GM12891 (cell line): ENCODE measurements at regions not wholly inside any gene's neighbourhood (a gene's known extent, or its start where the extent isn't known, plus 50 kb on each side); places are given as distances from the start of the nearest gene placed in this dataset.

Experiments used
- PAX5 ChIP-seq: IDR thresholded peaks from 2 replicates; pipeline ENCODE4 v1.6.1; 2011; ENCODE audit warnings: low read length, moderate library complexity, mild to moderate bottlenecking; ENCODE audit not compliant: insufficient read depth, severe bottlenecking
- POLR2A ChIP-seq: IDR thresholded peaks from 2 replicates; pipeline ENCODE4 v1.6.1; 2011; ENCODE audit warnings: low read depth, low read length, control low read depth
- POLR2AphosphoS5 ChIP-seq: IDR thresholded peaks from 2 replicates; pipeline ENCODE4 v1.6.1; 2011; ENCODE audit warnings: low read depth, low read length, control low read depth
- POU2F2 ChIP-seq: IDR thresholded peaks from 2 replicates; pipeline ENCODE4 v1.6.1; 2011; ENCODE audit warnings: low read depth, mild to moderate bottlenecking, control low read depth, low read length, moderate library complexity
- SPI1 ChIP-seq: IDR thresholded peaks from 2 replicates; pipeline ENCODE4 v1.6.1; 2011; ENCODE audit warnings: low read depth, low read length, control low read depth
- TAF1 ChIP-seq: IDR thresholded peaks from 2 replicates; pipeline ENCODE4 v1.6.1; 2011; ENCODE audit warnings: low read depth, low read length, control low read depth

GRCh38 chr5:135223404-135223803 is 175.6 kb downstream of the MACROH2A1 start:
- no peak for TF ChIP-seq POLR2A
- TF ChIP-seq POU2F2, result no peak
- TF ChIP-seq POLR2AphosphoS5, result no peak
- TF ChIP-seq TAF1, result no peak
- TF ChIP-seq SPI1, result no peak
- no peak for TF ChIP-seq PAX5
